ENCODE measurements at regions not wholly inside any gene's neighbourhood (a gene's known extent, or its start where the extent isn't known, plus 50 kb on each side); places are given as distances from the start of the nearest gene placed in this dataset.

- Histone ChIP-seq H3K4me3 (no peak overlapping the region), H3K27ac (no peak overlapping the region), H3K27me3 (no peaks in the 10 kb centered on the region), H3K9me3 (no peaks in the 10 kb centered on the region), H3K4me1 (no peaks in the 10 kb centered on the region), H3K36me3 (no peaks in the 10 kb centered on the region)
- ATAC-seq (ENCODE audit: low FRiP score in 2 of 2) (no peak), DNase-seq (no peak)
- TF ChIP-seq POLR2AphosphoS5 (IDR thresholded peaks at IDR 0.05) (no peak), EP300 (IDR thresholded peaks at IDR 0.05) (no peak), CTCF (IDR thresholded peaks at IDR 0.05) (no peak), POLR2A (IDR thresholded peaks at IDR 0.05) (no peak)
Measured at GRCh38 chr3:159158801-159159200, 356.9 kb downstream of the MFSD1 start.

GRCh38 chr3:159159546-159159945 is 357.7 kb downstream of the MFSD1 start:
- TF ChIP-seq CTCF (IDR thresholded peaks at IDR 0.05) (no peak), POLR2A (IDR thresholded peaks at IDR 0.05) (no peak), POLR2AphosphoS5 (IDR thresholded peaks at IDR 0.05) (no peak), EP300 (IDR thresholded peaks at IDR 0.05) (no peak)
- no peak overlapping the region for H3K4me3 ChIP-seq
- H3K27ac ChIP-seq: no peak overlapping the region
- H3K4me1 ChIP-seq: no peaks in the 10 kb centered on the region
- WGBS, 2 donors: 68 to 80% methylated on average over 2 of the region's 2 CpGs
- H3K36me3 ChIP-seq: no peaks in the 10 kb centered on the region
- no peaks in the 10 kb centered on the region for H3K9me3 ChIP-seq
- no peaks in the 10 kb centered on the region for H3K27me3 ChIP-seq
- ATAC-seq (ENCODE audit: low FRiP score in 2 of 2) (no peak), DNase-seq (no peak)

GRCh38 chr3:159163656-159164055 is 361.8 kb downstream of the MFSD1 start:
- ATAC-seq (ENCODE audit: low FRiP score in 2 of 2) (no peak), DNase-seq (no peak)
- WGBS, 2 donors: 100% methylated on average over 1 of the region's 1 CpG
- TF ChIP-seq POLR2A (IDR thresholded peaks at IDR 0.05) (no peak), EP300 (IDR thresholded peaks at IDR 0.05) (no peak), CTCF (IDR thresholded peaks at IDR 0.05) (no peak), POLR2AphosphoS5 (IDR thresholded peaks at IDR 0.05) (no peak)
- Histone ChIP-seq H3K36me3 (no peaks in the 10 kb centered on the region), H3K9me3 (no peaks in the 10 kb centered on the region), H3K27me3 (no peaks in the 10 kb centered on the region), H3K4me1 (no peaks in the 10 kb centered on the region), H3K27ac (no peak overlapping the region), H3K4me3 (no peak overlapping the region)

GRCh38 chr3:159165961-159166360 is 364.1 kb downstream of the MFSD1 start:
- no peak overlapping the region for H3K4me3 ChIP-seq
- no peaks in the 10 kb centered on the region for H3K36me3 ChIP-seq
- H3K27ac ChIP-seq: no peak overlapping the region
- ATAC-seq (ENCODE audit: low FRiP score in 2 of 2) (no peak), DNase-seq (no peak)
- whole genome bisulfite sequencing, 2 donors: 45 to 49% methylated on average over 3 of the region's 3 CpGs
- H3K4me1 ChIP-seq: no peaks in the 10 kb centered on the region
- H3K27me3 ChIP-seq: no peaks in the 10 kb centered on the region
- TF ChIP-seq POLR2A (IDR thresholded peaks at IDR 0.05) (no peak), CTCF (IDR thresholded peaks at IDR 0.05) (no peak), EP300 (IDR thresholded peaks at IDR 0.05) (no peak), POLR2AphosphoS5 (IDR thresholded peaks at IDR 0.05) (no peak)
- H3K9me3 ChIP-seq: no peaks in the 10 kb centered on the region

GRCh38 chr3:159166899-159167586 is 365.2 kb downstream of the MFSD1 start:
- Histone ChIP-seq H3K27me3 (no peaks in the 10 kb centered on the region), H3K4me3 (no peak overlapping the region), H3K36me3 (no peaks in the 10 kb centered on the region), H3K27ac (no peak overlapping the region), H3K4me1 (no peaks in the 10 kb centered on the region), H3K9me3 (no peaks in the 10 kb centered on the region)
- DNase-seq: no peak
- TF ChIP-seq CTCF (IDR thresholded peaks at IDR 0.05): no peak
- no peak for TF ChIP-seq EP300 (IDR thresholded peaks at IDR 0.05)
- no peak for TF ChIP-seq POLR2AphosphoS5 (IDR thresholded peaks at IDR 0.05)
- TF ChIP-seq POLR2A (IDR thresholded peaks at IDR 0.05): no peak
- 90 to 95% methylated on average over 2 of the region's 2 CpGs for WGBS, 2 donors
- ATAC-seq (ENCODE audit: low FRiP score in 2 of 2): no peak
